ENCODE measurements at regions not wholly inside any gene's neighbourhood (a gene's known extent, or its start where the extent isn't known, plus 50 kb on each side); places are given as distances from the start of the nearest gene placed in this dataset.

DNA sequence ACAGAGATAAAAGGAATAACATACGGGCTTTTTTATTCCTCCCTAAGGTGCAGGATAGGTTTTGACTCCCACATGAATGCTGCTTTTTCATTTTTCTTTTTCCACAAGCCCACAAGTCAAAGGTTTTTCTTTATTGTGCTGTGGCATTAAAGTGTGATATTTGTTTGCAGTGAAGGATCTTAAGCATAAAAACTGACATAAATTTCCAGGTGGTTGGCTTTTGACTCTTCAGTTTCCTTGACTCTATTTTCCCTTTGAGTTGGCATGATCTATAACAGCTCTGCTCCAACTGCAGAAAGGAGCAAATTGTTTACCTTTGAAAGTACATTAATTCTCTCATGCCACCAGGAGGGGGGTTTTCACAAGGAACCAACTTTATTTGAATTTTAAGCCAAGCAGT lies 326.2 kb upstream of the FAM98A start:
- Histone ChIP-seq H3K27me3 (ENCODE audit: insufficient read depth, low read length, poor library complexity, severe bottlenecking) (no peaks in the 10 kb centered on the region), H2AFZ (ENCODE audit: low read length) (no peak overlapping the region), H3K9me2 (replicated peaks; ENCODE audit: low read depth, low read length) (no peaks in the 10 kb centered on the region), H3K4me2 (ENCODE audit: low read depth, low read length, poor library complexity, severe bottlenecking) (no peak overlapping the region), H3K36me3 (ENCODE audit: insufficient read depth, low read length) (no peaks in the 10 kb centered on the region), H3K9ac (ENCODE audit: low read depth, low read length, poor library complexity, severe bottlenecking) (no peak overlapping the region), H3K4me1 (ENCODE audit: insufficient read depth, low read length, poor library complexity, severe bottlenecking) (no peaks in the 10 kb centered on the region), H3F3A (ENCODE audit: low read depth) (no peaks in the 10 kb centered on the region), H3K4me3 (ENCODE audit: low read length, poor library complexity, severe bottlenecking) (no peak overlapping the region), H4K20me1 (ENCODE audit: insufficient read depth, low read length, poor library complexity, severe bottlenecking) (no peaks in the 10 kb centered on the region), H3K79me2 (ENCODE audit: insufficient read depth, low read length) (no peaks in the 10 kb centered on the region), H3K9me3 (ENCODE audit: insufficient read depth, low read depth, low read length) (no peaks in the 10 kb centered on the region)
- TF ChIP-seq, protein P1, sequence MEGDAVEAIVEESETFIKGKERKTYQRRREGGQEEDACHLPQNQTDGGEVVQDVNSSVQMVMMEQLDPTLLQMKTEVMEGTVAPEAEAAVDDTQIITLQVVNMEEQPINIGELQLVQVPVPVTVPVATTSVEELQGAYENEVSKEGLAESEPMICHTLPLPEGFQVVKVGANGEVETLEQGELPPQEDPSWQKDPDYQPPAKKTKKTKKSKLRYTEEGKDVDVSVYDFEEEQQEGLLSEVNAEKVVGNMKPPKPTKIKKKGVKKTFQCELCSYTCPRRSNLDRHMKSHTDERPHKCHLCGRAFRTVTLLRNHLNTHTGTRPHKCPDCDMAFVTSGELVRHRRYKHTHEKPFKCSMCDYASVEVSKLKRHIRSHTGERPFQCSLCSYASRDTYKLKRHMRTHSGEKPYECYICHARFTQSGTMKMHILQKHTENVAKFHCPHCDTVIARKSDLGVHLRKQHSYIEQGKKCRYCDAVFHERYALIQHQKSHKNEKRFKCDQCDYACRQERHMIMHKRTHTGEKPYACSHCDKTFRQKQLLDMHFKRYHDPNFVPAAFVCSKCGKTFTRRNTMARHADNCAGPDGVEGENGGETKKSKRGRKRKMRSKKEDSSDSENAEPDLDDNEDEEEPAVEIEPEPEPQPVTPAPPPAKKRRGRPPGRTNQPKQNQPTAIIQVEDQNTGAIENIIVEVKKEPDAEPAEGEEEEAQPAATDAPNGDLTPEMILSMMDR (conservative IDR thresholded peaks at IDR 0.05; ENCODE audit: low read length) = no peak
- TF ChIP-seq EZH2phosphoT487 (IDR thresholded peaks at IDR 0.05; ENCODE audit: borderline replicate concordance) = no peak

DNA sequence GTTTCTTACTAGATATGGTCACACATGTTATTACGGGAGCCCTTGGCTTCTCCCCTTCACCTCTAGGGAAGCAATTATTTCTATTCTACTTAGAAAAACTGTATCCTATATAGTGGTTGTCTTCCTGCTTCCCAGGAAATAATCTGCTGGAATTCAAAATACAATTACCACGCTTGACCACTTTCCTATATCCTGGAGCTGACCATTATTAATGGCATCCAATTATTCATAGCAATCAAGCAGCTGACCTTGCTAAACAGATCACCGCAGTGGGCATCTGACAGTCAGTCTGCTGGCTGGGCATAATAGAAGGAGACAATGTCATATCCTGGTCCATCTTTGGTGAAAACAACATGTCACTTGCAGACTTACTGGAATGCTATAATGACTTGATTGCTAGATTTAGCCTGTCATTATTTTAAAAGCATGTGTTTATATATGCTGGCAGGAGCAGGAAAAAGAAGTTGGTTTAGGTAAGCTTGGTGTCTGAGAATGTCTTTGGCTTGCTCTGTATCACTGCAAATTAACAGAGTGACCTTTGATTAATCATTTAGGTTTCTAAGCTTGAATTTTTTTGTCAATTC lies 325.6 kb upstream of the FAM98A start:
- Histone ChIP-seq H3K9me3 (ENCODE audit: insufficient read depth, low read depth, low read length) (no peaks in the 10 kb centered on the region), H3K27me3 (ENCODE audit: insufficient read depth, low read length, poor library complexity, severe bottlenecking) (no peaks in the 10 kb centered on the region), H3K4me1 (ENCODE audit: insufficient read depth, low read length, poor library complexity, severe bottlenecking) (no peaks in the 10 kb centered on the region), H3K9ac (ENCODE audit: low read depth, low read length, poor library complexity, severe bottlenecking) (no peak overlapping the region), H3F3A (ENCODE audit: low read depth) (no peaks in the 10 kb centered on the region), H3K4me3 (ENCODE audit: low read length, poor library complexity, severe bottlenecking) (no peak overlapping the region), H3K4me2 (ENCODE audit: low read depth, low read length, poor library complexity, severe bottlenecking) (no peak overlapping the region), H3K9me2 (replicated peaks; ENCODE audit: low read depth, low read length) (no peaks in the 10 kb centered on the region), H3K79me2 (ENCODE audit: insufficient read depth, low read length) (no peaks in the 10 kb centered on the region), H3K36me3 (ENCODE audit: insufficient read depth, low read length) (no peaks in the 10 kb centered on the region), H4K20me1 (ENCODE audit: insufficient read depth, low read length, poor library complexity, severe bottlenecking) (no peaks in the 10 kb centered on the region), H2AFZ (ENCODE audit: low read length) (no peak overlapping the region)
- TF ChIP-seq, protein P1 (conservative IDR thresholded peaks at IDR 0.05; ENCODE audit: low read length) = no peak
- TF ChIP-seq EZH2phosphoT487 (IDR thresholded peaks at IDR 0.05; ENCODE audit: borderline replicate concordance) = no peak

- Histone ChIP-seq H4K20me1 (ENCODE audit: insufficient read depth, low read length, poor library complexity, severe bottlenecking) (no peaks in the 10 kb centered on the region), H3K36me3 (ENCODE audit: insufficient read depth, low read length) (no peaks in the 10 kb centered on the region), H3K9ac (ENCODE audit: low read depth, low read length, poor library complexity, severe bottlenecking) (no peak overlapping the region), H3K4me2 (ENCODE audit: low read depth, low read length, poor library complexity, severe bottlenecking) (no peak overlapping the region), H3F3A (ENCODE audit: low read depth) (no peaks in the 10 kb centered on the region), H3K9me3 (ENCODE audit: insufficient read depth, low read depth, low read length) (0 out of 2 replicates have a peak, but pooled peaks cover 3% of the 10 kb centered on the region), H3K4me3 (ENCODE audit: low read length, poor library complexity, severe bottlenecking) (no peak overlapping the region), H3K79me2 (ENCODE audit: insufficient read depth, low read length) (no peaks in the 10 kb centered on the region), H3K9me2 (replicated peaks; ENCODE audit: low read depth, low read length) (no peaks in the 10 kb centered on the region), H3K4me1 (ENCODE audit: insufficient read depth, low read length, poor library complexity, severe bottlenecking) (no peaks in the 10 kb centered on the region), H3K27me3 (ENCODE audit: insufficient read depth, low read length, poor library complexity, severe bottlenecking) (no peaks in the 10 kb centered on the region), H2AFZ (ENCODE audit: low read length) (no peak overlapping the region)
- TF ChIP-seq EZH2phosphoT487 (IDR thresholded peaks at IDR 0.05; ENCODE audit: borderline replicate concordance) = no peak
- TF ChIP-seq, protein P1 (conservative IDR thresholded peaks at IDR 0.05; ENCODE audit: low read length) = no peak
Measured at GRCh38 chr2:33917252-33917651, 318.2 kb upstream of the FAM98A start.
